NCI-H748 (cell line): ENCODE measurements at regions not wholly inside any gene's neighbourhood (a gene's known extent, or its start where the extent isn't known, plus 50 kb on each side); places are given as distances from the start of the nearest gene placed in this dataset.

Source experiments
- DNase-seq: peaks from one replicate; lab custom pipeline; 2025; ENCODE audit not compliant: unreplicated experiment; lab: John Stamatoyannopoulos, UW

GRCh38 chr10:9645404-9645803 lies 1372.3 kb upstream of the CELF2 start:
- no peak for DNase-seq

- DNase-seq: no peak
Measured at GRCh38 chr10:9645928-9646600, 1371.6 kb upstream of the CELF2 start.

DNA sequence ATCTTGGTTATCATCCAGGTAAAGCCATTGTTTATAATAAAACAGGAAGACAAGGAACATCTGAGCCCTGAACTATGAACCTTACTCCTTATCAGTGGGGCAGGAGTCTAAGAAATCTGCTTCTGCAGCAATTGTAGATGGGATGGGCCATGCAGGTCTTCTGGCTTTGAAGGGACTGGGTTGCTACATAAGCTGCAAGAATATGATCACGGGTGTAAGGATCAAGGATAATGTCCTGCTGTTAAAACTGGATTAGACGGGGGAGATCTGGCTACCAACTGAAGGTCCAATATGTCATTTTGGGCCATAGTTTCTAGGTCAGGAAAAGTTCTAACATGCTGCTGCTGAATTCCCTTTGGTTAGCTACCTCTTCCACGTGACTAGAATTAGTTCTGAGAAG lies 1363.4 kb upstream of the CELF2 start:
- DNase-seq: no peak

DNA sequence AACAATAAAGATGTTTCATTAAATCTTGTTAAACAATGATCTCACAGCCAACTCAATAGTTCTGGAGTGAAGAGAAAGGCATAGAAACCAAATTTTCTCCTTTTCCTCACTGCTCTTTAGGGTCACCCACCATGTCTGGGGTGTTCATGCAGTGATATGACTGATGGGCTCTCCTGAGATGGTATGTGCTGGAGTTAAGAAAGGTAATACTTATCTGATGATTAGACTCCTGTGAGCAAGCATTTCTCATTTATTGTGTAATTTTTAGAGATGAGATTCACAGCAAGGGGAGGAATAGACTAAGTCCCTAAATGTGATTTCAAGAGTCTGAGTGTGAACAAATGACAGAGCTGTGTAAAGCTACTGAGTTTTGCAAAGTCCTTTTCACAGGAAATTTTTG lies 1361.3 kb upstream of the CELF2 start:
- DNase-seq: no peak

DNA sequence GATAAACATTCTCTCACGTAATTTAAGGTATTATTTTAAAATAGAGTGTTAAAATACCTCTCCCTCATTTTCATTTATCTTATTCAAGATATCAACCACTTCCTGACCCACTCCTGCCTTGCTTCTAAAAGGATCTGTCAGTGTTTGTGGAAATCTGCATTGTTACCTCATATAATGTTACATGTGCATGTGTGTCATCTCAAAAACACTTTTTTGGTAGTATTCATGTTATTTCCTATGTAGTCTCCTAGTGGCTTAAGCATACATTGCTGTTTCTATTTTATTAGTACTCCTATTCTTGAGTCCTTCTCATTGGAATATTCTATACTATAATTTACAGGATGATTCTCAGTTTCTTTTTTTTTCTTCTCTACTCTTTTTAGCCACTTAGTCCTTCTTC lies 1360.7 kb upstream of the CELF2 start:
- no peak for DNase-seq

DNA sequence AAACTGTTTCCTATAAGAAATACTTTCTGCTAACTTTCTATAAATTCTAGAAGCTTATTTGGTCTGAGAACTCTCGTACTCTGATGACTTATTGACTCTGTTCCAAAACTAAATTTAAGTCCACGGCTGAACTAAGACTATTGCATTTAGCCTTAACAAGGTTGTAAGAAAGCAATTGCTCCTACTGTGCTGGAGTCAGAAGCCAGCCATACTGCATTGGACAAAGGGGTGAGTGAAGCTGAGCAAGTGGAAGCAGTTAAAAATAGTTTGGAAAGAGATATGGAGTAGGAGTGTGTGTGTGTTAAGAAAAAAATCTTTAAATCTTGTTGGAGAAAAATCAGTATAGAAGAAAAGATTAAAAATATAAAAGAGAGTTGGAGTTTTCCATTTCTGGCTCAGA lies 1360.1 kb upstream of the CELF2 start:
- no peak for DNase-seq

DNA sequence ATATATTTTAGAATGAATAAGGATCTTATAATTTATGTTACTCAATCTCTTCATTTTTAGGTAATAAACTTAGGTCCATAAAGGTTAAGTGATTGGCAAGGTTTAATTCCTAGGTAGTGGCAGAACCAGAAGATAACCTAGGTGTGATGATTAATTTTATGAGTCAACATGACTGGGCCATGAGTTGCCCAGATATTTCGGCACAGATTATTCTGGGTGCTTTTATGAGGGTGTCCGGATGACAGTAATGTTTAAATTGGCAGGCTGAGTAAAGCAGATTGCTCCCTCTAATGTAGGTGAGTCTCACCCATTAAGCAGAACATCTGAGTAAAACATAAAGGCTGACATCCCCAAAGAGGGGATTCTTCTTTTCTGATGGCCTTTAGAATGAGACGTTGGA lies 1349.3 kb upstream of the CELF2 start:
- DNase-seq: no peak

GRCh38 chr10:9670911-9671310 lies 1346.8 kb upstream of the CELF2 start:
- DNase-seq: no peak

GRCh38 chr10:9681655-9682054 lies 1336.0 kb upstream of the CELF2 start:
- no peak for DNase-seq

- DNase-seq: no peak
Measured at GRCh38 chr10:9682802-9683201, 1334.9 kb upstream of the CELF2 start.

DNA sequence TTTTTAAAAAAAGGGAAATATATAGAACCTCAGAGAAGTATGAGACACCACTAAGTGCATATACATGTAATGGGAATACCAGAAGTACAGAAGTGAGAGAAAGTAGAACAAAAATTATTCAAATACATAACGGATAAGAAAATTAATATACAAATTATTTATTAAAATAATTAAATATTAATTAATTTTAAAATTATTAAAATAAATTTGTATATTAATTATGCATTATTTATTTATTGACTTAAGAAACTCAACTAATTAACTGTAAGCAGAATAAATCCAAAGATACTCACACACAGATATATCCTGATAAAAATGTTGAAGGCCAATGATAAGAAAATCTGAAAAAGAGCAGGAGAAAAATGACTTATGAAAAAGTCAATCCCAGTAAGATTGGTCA lies 1333.5 kb upstream of the CELF2 start:
- no peak for DNase-seq

DNA sequence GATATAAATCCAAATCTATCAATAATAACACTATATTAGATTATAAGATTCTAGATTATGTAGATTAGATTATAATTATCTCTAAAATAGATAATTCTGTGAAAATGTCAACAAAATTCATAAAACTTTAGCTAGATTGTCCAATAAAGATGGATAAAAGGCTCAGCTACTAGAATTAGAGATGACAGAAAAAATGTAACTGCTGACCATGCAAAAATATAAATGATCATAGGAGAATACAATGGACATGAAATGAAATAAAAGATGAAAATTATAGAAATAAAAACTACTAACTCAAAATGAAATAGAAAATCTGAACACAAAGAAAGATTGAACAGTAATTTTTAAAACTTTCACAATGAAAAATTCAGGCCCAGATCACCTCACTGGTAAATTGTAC lies 1332.1 kb upstream of the CELF2 start:
- no peak for DNase-seq

DNA sequence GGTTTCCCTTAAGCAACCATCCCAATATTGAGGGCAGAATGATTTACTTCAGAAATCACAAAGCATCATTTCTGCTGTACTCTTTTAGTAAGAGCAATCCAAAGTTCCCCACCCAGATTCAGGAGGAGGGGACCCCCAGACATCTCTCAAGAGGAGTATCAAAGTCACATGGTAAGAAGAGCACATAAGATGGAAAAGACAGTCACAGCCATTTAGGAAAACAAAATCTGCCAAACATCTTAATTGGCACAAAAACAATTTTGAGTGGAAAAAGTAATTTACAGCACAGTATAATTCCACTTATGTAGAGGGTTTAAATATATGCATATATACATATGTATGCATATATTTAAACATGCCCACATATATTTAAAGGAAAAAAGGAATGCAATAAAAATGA lies 1329.0 kb upstream of the CELF2 start:
- no peak for DNase-seq

DNA sequence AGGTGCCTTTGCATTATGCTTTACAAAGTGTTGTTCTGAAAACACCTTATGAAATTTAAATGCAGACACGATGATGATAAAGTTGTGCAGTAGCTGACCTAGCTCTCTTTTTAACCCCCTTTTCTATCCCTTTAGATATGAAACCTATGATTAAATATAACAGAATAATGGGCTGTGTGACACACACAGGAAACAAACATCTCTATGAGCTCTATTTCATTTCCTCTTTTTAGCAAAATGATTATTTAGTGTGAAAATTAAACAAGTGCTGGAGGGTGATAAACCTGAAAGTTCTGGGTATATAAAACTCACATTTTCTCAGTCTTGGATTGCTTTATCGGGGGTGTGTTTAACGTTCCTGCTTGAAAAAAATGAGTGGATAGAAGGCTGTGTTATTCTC lies 1310.5 kb upstream of the CELF2 start:
- DNase-seq: no peak

- DNase-seq: no peak
Measured at GRCh38 chr10:9709849-9710248, 1307.8 kb upstream of the CELF2 start.

DNA sequence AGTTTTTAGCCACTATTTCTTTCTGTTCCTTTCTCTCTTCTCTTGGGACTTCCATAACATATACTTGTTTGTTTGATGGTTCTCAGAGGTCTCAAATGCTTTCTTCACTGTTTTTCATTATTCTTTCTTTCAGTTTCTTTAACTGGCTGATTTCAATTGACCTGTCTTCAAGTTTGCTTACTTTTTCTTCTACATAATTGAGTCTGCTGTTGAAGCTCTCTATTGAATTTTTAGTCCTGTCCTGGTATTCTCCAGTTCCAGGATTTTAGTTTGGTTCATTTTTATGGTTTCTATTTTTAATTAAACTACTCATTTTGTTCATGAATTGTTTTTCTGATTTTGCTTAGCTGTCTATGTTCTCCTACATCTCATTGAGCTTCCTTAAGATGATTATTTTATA lies 1305.3 kb upstream of the CELF2 start:
- no peak for DNase-seq

GRCh38 chr10:9719246-9719645 lies 1298.4 kb upstream of the CELF2 start:
- no peak for DNase-seq

DNA sequence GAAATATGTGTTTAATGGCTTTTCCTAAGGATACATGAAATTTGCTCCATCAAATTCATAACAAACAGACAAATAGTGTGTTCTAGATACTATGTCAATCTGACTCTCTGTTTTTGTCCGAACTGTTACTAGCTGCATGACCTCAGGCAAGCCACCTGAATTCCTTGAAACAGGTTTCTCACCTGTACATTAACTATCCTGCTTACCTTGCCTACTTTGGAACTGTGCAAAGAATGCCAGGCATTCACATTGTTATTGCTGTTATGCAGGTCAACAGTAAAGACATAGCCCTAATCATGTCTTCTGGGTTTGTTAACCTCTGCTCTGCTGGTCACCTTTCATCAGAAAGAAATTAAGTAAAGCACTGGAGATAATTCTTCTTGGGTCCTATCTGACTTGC lies 1283.9 kb upstream of the CELF2 start:
- DNase-seq: no peak

DNA sequence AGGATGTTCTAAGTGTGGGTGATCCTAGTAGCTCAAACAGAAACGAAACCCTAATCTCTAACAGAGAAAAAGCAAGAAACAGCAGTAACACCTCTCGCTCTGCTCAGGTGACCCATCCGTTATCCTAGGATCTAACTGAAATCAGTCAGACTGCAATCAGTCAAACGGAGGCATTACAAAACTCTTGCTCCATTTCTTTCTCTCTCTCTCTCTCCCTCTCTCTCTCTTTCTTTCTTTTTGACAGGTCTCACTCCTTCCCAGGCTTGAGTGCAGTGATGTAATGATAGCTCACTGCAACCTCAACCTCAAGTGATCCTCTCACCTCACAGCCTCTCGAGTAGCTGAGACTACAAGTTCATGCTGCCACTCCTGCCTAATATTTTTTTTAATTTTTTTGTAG lies 1283.5 kb upstream of the CELF2 start:
- DNase-seq: no peak

GRCh38 chr10:9735731-9736130 lies 1281.9 kb upstream of the CELF2 start:
- DNase-seq: no peak

DNA sequence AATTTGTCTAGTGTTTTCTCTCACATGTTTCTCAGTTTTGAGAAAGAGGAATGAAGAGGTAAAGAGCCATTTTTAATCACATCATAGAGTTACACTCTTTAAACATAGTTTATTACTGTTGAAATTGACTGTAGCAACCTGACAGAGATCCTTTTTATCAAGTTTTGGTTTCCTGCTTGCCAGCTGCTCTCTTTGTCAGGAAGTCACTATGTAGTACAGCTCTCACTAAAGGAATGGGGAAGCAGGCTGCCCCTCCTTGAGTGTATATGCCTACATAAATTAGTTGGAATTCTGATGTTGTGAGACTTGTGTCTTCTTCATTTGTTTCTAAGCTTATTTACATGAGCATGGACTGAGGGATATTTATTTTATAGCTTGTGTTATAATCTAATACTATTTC lies 1274.0 kb upstream of the CELF2 start:
- no peak for DNase-seq

- DNase-seq: no peak
Measured at GRCh38 chr10:9745158-9745557, 1272.5 kb upstream of the CELF2 start.

GRCh38 chr10:9757176-9757575 lies 1260.5 kb upstream of the CELF2 start:
- no peak for DNase-seq

DNA sequence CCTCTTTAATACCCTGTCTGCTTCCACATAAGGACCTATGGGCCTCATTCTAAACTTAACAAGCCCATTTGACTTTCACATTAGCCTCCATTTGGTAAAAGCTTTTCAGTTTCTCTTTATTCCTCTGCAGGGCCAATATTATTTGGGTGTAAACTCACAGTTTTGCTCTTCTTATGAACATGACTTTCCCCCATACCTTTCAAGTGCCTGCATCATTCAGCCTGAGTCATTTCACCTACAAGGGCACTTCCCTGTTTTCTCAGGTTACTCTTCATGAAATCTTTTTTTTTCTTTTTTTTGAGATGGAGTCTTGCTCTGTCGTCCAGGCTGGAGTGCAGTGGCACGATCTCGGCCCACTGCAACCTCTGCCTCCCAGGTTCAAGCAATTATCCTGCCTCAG lies 1258.1 kb upstream of the CELF2 start:
- DNase-seq: no peak
